ELF-1 (cell line): ENCODE measurements at regions not wholly inside any gene's neighbourhood (a gene's known extent, or its start where the extent isn't known, plus 50 kb on each side); places are given as distances from the start of the nearest gene placed in this dataset.

Experiments used
- DNase-seq: peaks from one replicate; pipeline ENCODE4 v3.0.0-alpha.2; 2016; ENCODE audit warnings: low read depth, low spot score

GRCh38 chr14:45373877-45374276, 120.9 kb upstream of the MIS18BP1 start:
- DNase-seq, result no peak

- DNase-seq, result no peak
Observed at GRCh38 chr14:45364565-45365156, 111.7 kb upstream of the MIS18BP1 start.

- DNase-seq, result no peak
Observed at GRCh38 chr14:45362505-45362904, 109.5 kb upstream of the MIS18BP1 start.

GRCh38 chr14:45361727-45362126, 108.7 kb upstream of the MIS18BP1 start:
- no peak for DNase-seq

- DNase-seq, result no peak
Observed at GRCh38 chr14:45359746-45360145, 106.7 kb upstream of the MIS18BP1 start.

- DNase-seq, result no peak
Observed at GRCh38 chr14:45332360-45332988, 79.5 kb upstream of the MIS18BP1 start.

GRCh38 chr14:45308745-45309397, 55.9 kb upstream of the MIS18BP1 start:
- no peak for DNase-seq
